Neural progenitor cell (in vitro differentiated cells): ENCODE measurements at regions not wholly inside any gene's neighbourhood (a gene's known extent, or its start where the extent isn't known, plus 50 kb on each side); places are given as distances from the start of the nearest gene placed in this dataset.

Experiments used
- DNase-seq: peaks from one replicate; pipeline ENCODE4 v3.0.0-alpha.2; 2016; ENCODE audit warnings: low spot score
- H2AFZ ChIP-seq: fragments of 200-600 bp; sonication (generic); replicated peaks from 2 replicates; pipeline ENCODE4 v1.6.1; 2016; ENCODE audit warnings: antibody characterized with exemption
- H3F3A ChIP-seq: fragments of 200-600 bp; sonication (generic); 2 replicates; pipeline ENCODE4 v1.6.1; 2016; ENCODE audit warnings: antibody characterized with exemption, low read depth
- H3K27ac ChIP-seq: fragments of 200-600 bp; sonication (generic); 2 replicates; pipeline ENCODE4 v1.5.1; 2016; ENCODE audit warnings: mild to moderate bottlenecking
- H3K27me3 ChIP-seq: fragments of 200-600 bp; sonication (generic); 2 replicates; pipeline ENCODE4 v1.6.1; 2016; ENCODE audit warnings: mild to moderate bottlenecking, moderate library complexity
- H3K36me3 ChIP-seq: fragments of 200-600 bp; sonication (generic); 2 replicates; pipeline ENCODE4 v1.5.1; 2016
- H3K4me1 ChIP-seq: fragments of 200-600 bp; sonication (generic); 2 replicates; pipeline ENCODE4 v1.6.1; 2016; ENCODE audit warnings: mixed run types
- H3K4me2 ChIP-seq: fragments of 200-600 bp; sonication (generic); 2 replicates; pipeline ENCODE4 v1.6.1; 2016
- H3K4me3 ChIP-seq: fragments of 200-600 bp; sonication (generic); 2 replicates; pipeline ENCODE4 v1.5.1; 2016
- H3K79me2 ChIP-seq: fragments of 200-600 bp; sonication (generic); 2 replicates; pipeline ENCODE4 v1.6.1; 2016; ENCODE audit warnings: low read depth
- H3K9ac ChIP-seq: fragments of 200-600 bp; sonication (generic); 2 replicates; pipeline ENCODE4 v1.6.1; 2016
- H3K9me3 ChIP-seq: fragments of 200-600 bp; sonication (generic); 2 replicates; pipeline ENCODE4 v1.5.1; 2016; ENCODE audit warnings: low read depth
- H4K20me1 ChIP-seq: fragments of 200-600 bp; sonication (generic); 2 replicates; pipeline ENCODE4 v1.6.1; 2016; ENCODE audit warnings: low read depth
- H3K27ac Mint-ChIP-seq: 3 replicates; pipeline ENCODE4 v1.8.0; 2021; ENCODE audit warnings: mixed read lengths
- H3K27me3 Mint-ChIP-seq: 2 replicates; pipeline ENCODE4 v1.8.0; 2022; ENCODE audit warnings: low read depth, mild to moderate bottlenecking, inconsistent platforms, moderate library complexity, mixed read lengths; ENCODE audit not compliant: insufficient read depth
- H3K36me3 Mint-ChIP-seq: 3 replicates; pipeline ENCODE4 v1.8.0; 2021; ENCODE audit warnings: mixed read lengths
- H3K4me1 Mint-ChIP-seq: 3 replicates; pipeline ENCODE4 v1.8.0; 2021; ENCODE audit warnings: mixed read lengths
- H3K4me3 Mint-ChIP-seq: 3 replicates; pipeline ENCODE4 v1.8.0; 2021; ENCODE audit warnings: mild to moderate bottlenecking, moderate library complexity, mixed read lengths
- H3K9me3 Mint-ChIP-seq: 3 replicates; pipeline ENCODE4 v1.8.0; 2020; ENCODE audit warnings: mixed read lengths
- EZH2 ChIP-seq: fragments of 200-600 bp; sonication (generic); IDR thresholded peaks from 2 replicates; pipeline ENCODE4 v1.6.1; 2017; ENCODE audit warnings: antibody characterized with exemption, mild to moderate bottlenecking, moderate library complexity
- EZH2phosphoT487 ChIP-seq: fragments of 200-600 bp; sonication (generic); IDR thresholded peaks from 2 replicates; pipeline ENCODE4 v1.6.1; 2017; ENCODE audit warnings: antibody characterized with exemption
- TF ChIP-seq, protein P1 (sequence below): fragments of 200-600 bp; sonication (generic); IDR thresholded peaks from 2 replicates; pipeline ENCODE4 v1.5.1; 2017; ENCODE audit warnings: antibody characterized with exemption, mild to moderate bottlenecking

DNA sequence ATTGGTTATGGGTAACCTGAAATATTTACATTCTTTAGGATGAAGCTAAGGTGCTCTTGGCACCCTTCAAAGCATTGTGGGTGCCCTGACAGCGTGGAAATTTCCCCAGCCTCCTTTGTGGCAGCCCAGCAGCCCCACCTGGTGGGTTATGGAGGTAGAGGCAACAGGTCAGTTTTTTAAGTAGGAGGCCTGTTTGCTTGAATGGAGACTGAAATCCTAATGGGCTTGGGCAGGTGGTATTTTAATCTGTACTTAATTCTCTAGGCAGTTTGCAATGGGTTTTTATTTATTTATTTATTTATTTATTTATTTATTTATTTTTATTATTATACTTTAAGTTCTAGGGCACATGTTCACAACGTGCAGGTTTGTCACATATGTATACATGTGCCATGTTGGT, 139.4 kb downstream of the EPC1 start:
- no peaks in the 10 kb centered on the region for H3K79me2 ChIP-seq
- peaks cover 3% of the 10 kb centered on the region for H3K27me3 Mint-ChIP-seq
- peak; percentile 60 for DNase-seq
- H3K27me3 ChIP-seq = no peaks in the 10 kb centered on the region
- no peaks in the 10 kb centered on the region for H3K9me3 ChIP-seq
- no peak overlapping the region for H3K4me3 Mint-ChIP-seq
- H3K9me3 Mint-ChIP-seq = no peaks in the 10 kb centered on the region
- no peaks in the 10 kb centered on the region for H3F3A ChIP-seq
- no peak for TF ChIP-seq EZH2phosphoT487
- TF ChIP-seq, protein P1, sequence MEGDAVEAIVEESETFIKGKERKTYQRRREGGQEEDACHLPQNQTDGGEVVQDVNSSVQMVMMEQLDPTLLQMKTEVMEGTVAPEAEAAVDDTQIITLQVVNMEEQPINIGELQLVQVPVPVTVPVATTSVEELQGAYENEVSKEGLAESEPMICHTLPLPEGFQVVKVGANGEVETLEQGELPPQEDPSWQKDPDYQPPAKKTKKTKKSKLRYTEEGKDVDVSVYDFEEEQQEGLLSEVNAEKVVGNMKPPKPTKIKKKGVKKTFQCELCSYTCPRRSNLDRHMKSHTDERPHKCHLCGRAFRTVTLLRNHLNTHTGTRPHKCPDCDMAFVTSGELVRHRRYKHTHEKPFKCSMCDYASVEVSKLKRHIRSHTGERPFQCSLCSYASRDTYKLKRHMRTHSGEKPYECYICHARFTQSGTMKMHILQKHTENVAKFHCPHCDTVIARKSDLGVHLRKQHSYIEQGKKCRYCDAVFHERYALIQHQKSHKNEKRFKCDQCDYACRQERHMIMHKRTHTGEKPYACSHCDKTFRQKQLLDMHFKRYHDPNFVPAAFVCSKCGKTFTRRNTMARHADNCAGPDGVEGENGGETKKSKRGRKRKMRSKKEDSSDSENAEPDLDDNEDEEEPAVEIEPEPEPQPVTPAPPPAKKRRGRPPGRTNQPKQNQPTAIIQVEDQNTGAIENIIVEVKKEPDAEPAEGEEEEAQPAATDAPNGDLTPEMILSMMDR = peak; percentile 70
- no peaks in the 10 kb centered on the region for H4K20me1 ChIP-seq
- no peak overlapping the region for H3K9ac ChIP-seq
- H3K4me1 ChIP-seq = no peaks in the 10 kb centered on the region
- H3K36me3 ChIP-seq = no peaks in the 10 kb centered on the region
- H3K27ac ChIP-seq = no peak overlapping the region
- H3K4me3 ChIP-seq = no peak overlapping the region
- no peak overlapping the region for H3K4me2 ChIP-seq
- no peak overlapping the region for H2AFZ ChIP-seq
- H3K27ac Mint-ChIP-seq = no peak overlapping the region
- no peaks in the 10 kb centered on the region for H3K36me3 Mint-ChIP-seq
- no peaks in the 10 kb centered on the region for H3K4me1 Mint-ChIP-seq

DNA sequence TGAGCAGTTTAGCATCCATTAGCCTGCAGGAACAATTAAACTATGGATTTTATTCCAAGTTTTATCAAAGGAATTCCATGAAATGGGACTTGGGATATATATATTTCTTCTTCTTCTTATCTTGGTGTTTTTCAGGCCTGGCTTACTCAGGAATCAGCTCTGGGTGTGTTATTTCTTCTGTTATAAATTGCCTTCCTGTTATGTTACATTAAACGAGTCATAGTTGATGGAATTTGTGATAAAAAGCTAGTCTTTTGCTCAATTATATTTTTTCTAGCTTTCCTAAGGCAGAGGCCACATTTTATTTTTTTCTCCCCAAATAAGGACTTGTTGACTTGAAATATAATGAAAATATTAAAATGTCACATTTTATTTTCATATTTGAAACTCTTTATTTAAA, 141.3 kb downstream of the EPC1 start:
- H3K9me3 ChIP-seq = no peaks in the 10 kb centered on the region
- DNase-seq = no peak
- Mint-ChIP-seq H3K27ac (no peak overlapping the region), H3K4me3 (no peak overlapping the region), H3K9me3 (no peaks in the 10 kb centered on the region), H3K4me1 (no peaks in the 10 kb centered on the region), H3K36me3 (no peaks in the 10 kb centered on the region), H3K27me3 (peaks cover 3% of the 10 kb centered on the region)
- no peaks in the 10 kb centered on the region for H4K20me1 ChIP-seq
- H3K79me2 ChIP-seq = no peaks in the 10 kb centered on the region
- H3F3A ChIP-seq = no peaks in the 10 kb centered on the region
- no peak overlapping the region for H3K4me2 ChIP-seq
- H3K27ac ChIP-seq = no peak overlapping the region
- H3K4me3 ChIP-seq = no peak overlapping the region
- H3K4me1 ChIP-seq = no peaks in the 10 kb centered on the region
- no peaks in the 10 kb centered on the region for H3K36me3 ChIP-seq
- H3K27me3 ChIP-seq = no peaks in the 10 kb centered on the region
- no peak overlapping the region for H3K9ac ChIP-seq
- TF ChIP-seq EZH2phosphoT487 (no peak), EZH2 (no peak)
- TF ChIP-seq, protein P1 = no peak
- no peak overlapping the region for H2AFZ ChIP-seq

DNA sequence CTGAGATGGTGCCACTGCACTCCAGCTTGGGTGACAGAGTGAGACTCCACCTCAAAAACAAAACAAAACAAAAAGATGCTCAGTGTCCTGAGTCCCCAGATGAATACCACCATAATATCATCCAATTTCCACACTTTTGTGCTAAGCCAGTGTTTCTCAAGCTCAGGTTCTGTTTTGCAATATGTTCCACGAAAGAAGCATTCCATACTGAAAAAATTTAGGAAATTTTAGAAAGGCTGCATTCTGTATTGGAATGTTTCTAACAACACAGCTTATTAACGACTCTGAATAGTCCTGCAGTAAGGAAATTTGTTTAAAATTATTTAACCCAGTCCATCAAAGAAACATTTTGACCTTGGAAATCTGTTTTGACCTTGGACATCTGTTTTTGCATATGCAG, 142.4 kb downstream of the EPC1 start:
- H3K27me3 Mint-ChIP-seq = peaks cover 3% of the 10 kb centered on the region
- H3K27me3 ChIP-seq = no peaks in the 10 kb centered on the region

More for the DNA sequence above, 142.4 kb downstream of the EPC1 start:
- no peak overlapping the region for H3K27ac Mint-ChIP-seq
- no peak for DNase-seq
- H3K4me3 Mint-ChIP-seq = no peak overlapping the region
- H3K36me3 Mint-ChIP-seq = no peaks in the 10 kb centered on the region
- no peaks in the 10 kb centered on the region for H3K4me1 ChIP-seq
- no peak overlapping the region for H3K4me2 ChIP-seq
- no peaks in the 10 kb centered on the region for H4K20me1 ChIP-seq
- no peaks in the 10 kb centered on the region for H3K4me1 Mint-ChIP-seq
- no peak overlapping the region for H3K27ac ChIP-seq
- no peak for TF ChIP-seq EZH2phosphoT487
- TF ChIP-seq, protein P1 = no peak
- TF ChIP-seq EZH2 = no peak
- H3K9ac ChIP-seq = no peak overlapping the region
- no peaks in the 10 kb centered on the region for H3F3A ChIP-seq
- H3K9me3 Mint-ChIP-seq = no peaks in the 10 kb centered on the region
- H2AFZ ChIP-seq = no peak overlapping the region
- H3K79me2 ChIP-seq = no peaks in the 10 kb centered on the region
- no peaks in the 10 kb centered on the region for H3K36me3 ChIP-seq
- no peaks in the 10 kb centered on the region for H3K9me3 ChIP-seq
- no peak overlapping the region for H3K4me3 ChIP-seq
